SK-N-SH (cell line): ENCODE measurements at regions not wholly inside any gene's neighbourhood (a gene's known extent, or its start where the extent isn't known, plus 50 kb on each side); places are given as distances from the start of the nearest gene placed in this dataset.

Source experiments
- CTCF ChIA-PET: fragments of 300-600, 350-600 bp; formaldehyde crosslinking; extraction: SDS; loops from one replicate; lab custom pipeline; 2021; lab: Yijun Ruan, JAX
- POLR2A ChIA-PET: fragments of 350-600 bp; sonication (Branson Sonifier 250); formaldehyde crosslinking; extraction: SDS; loops from one replicate; lab custom pipeline; 2020; ENCODE audit warnings: antibody characterized with exemption, inconsistent platforms; lab: Yijun Ruan, JAX
- DNase-seq: peaks from one replicate; pipeline ENCODE4 v3.0.0; 2012
- H2AFZ ChIP-seq: fragments of 200-600 bp; sonication (generic); 2 replicates; pipeline ENCODE4 v1.8.1; 2016; ENCODE audit warnings: antibody characterized with exemption, mild to moderate bottlenecking, low read depth
- H3F3A ChIP-seq: fragments of 200-600 bp; sonication (generic); replicated peaks from 2 replicates; pipeline ENCODE3; 2016; ENCODE audit warnings: antibody characterized with exemption, mild to moderate bottlenecking; ENCODE audit not compliant: insufficient read depth
- H3K27ac ChIP-seq, 2 experiments: fragments of 200-500 bp in 1 of 2; fragments of 200-600 bp in 1 of 2; sonication (Bioruptor generic) in 1 of 2; sonication (generic), shearing (Covaris generic) in 1 of 2; 2 replicates each; pipeline versions ENCODE4 v1.5.1 to v1.6.1; 2014 to 2016; ENCODE audit warnings: low read depth in 2 of 2, inconsistent platforms in 1 of 2, low read length in 1 of 2, mild to moderate bottlenecking in 1 of 2, mixed read lengths in 1 of 2
- H3K27me3 ChIP-seq: fragments of 200-600 bp; sonication (generic), shearing (Covaris generic); 2 replicates; pipeline ENCODE4 v1.6.1; 2016; ENCODE audit warnings: mixed run types; ENCODE audit not compliant: insufficient read depth
- H3K36me3 ChIP-seq, 2 experiments: fragments of 200-500 bp in 1 of 2; fragments of 200-600 bp in 1 of 2; sonication (Bioruptor generic) in 1 of 2; sonication (generic) in 1 of 2; replicated peaks in 1 of 2; 2 replicates each; pipeline versions ENCODE3 to v1.5.1; 2014 to 2016; ENCODE audit warnings: low read length in 1 of 2, mild to moderate bottlenecking in 1 of 2; ENCODE audit not compliant: insufficient read depth in 2 of 2, control insufficient read depth in 1 of 2
- H3K4me1 ChIP-seq, 2 experiments: fragments of 200-500 bp in 1 of 2; fragments of 200-600 bp in 1 of 2; sonication (Bioruptor generic) in 1 of 2; sonication (generic), shearing (Covaris generic) in 1 of 2; 2 replicates each; pipeline versions ENCODE4 v1.5.1 to v1.6.1; 2014 to 2016; ENCODE audit warnings: low read depth in 1 of 2, low read length in 1 of 2, mixed run types in 1 of 2; ENCODE audit not compliant: insufficient read depth in 2 of 2, control insufficient read depth in 1 of 2
- H3K4me2 ChIP-seq: fragments of 200-600 bp; sonication (generic), shearing (Covaris generic); 2 replicates; pipeline ENCODE4 v1.6.1; 2017; ENCODE audit warnings: mixed run types
- H3K4me3 ChIP-seq, 2 experiments: fragments of 200-500 bp in 1 of 2; fragments of 200-600 bp in 1 of 2; sonication (Bioruptor generic) in 1 of 2; sonication (generic), shearing (Covaris generic) in 1 of 2; 2 replicates each; pipeline versions ENCODE4 v1.5.1 to v1.8.1; 2014 to 2016; ENCODE audit warnings: low read depth in 2 of 2, inconsistent platforms in 1 of 2, low read length in 1 of 2, mild to moderate bottlenecking in 1 of 2, mixed read lengths in 1 of 2, moderate library complexity in 1 of 2
- H3K79me2 ChIP-seq: fragments of 200-600 bp; sonication (generic); 2 replicates; pipeline ENCODE4 v1.8.1; 2017; ENCODE audit warnings: mild to moderate bottlenecking; ENCODE audit not compliant: insufficient read depth
- H3K9ac ChIP-seq: fragments of 200-600 bp; sonication (generic); 2 replicates; pipeline ENCODE4 v1.6.1; 2017; ENCODE audit warnings: mixed run types
- H3K9me2 ChIP-seq: fragments of 200-600 bp; sonication (generic); 2 replicates; pipeline ENCODE4 v1.6.1; 2017; ENCODE audit warnings: mixed run types
- H3K9me3 ChIP-seq: fragments of 200-600 bp; sonication (generic); 2 replicates; pipeline ENCODE4 v1.6.1; 2017; ENCODE audit warnings: mixed run types, mild to moderate bottlenecking, moderate library complexity
- H4K20me1 ChIP-seq: fragments of 200-600 bp; sonication (generic); 2 replicates; pipeline ENCODE4 v1.6.1; 2017; ENCODE audit warnings: mild to moderate bottlenecking, mixed run types; ENCODE audit not compliant: insufficient read depth
- CHD2 ChIP-seq: fragments of 150-350 bp; IDR thresholded peaks from 2 replicates; pipeline ENCODE4 v1.6.1; 2018; ENCODE audit warnings: low read length; ENCODE audit not compliant: partially characterized antibody
- CTCF ChIP-seq: fragments of 200-600 bp; sonication (generic); IDR thresholded peaks from 2 replicates; pipeline ENCODE4 v1.6.1; 2017; ENCODE audit warnings: antibody characterized with exemption, mild to moderate bottlenecking, moderate library complexity
- ELF1 ChIP-seq: IDR thresholded peaks from 2 replicates; pipeline ENCODE4 v1.4.0; 2012
- EZH2phosphoT487 ChIP-seq: fragments of 200-600 bp; sonication (generic); IDR thresholded peaks from 2 replicates; pipeline ENCODE4 v1.6.1; 2017; ENCODE audit warnings: low read depth, mixed run types, mild to moderate bottlenecking, antibody characterized with exemption, moderate library complexity, borderline replicate concordance
- GABPA ChIP-seq: IDR thresholded peaks from 2 replicates; pipeline ENCODE4 v1.4.0; 2012; ENCODE audit warnings: low read depth, mild to moderate bottlenecking
- NFIC ChIP-seq: IDR thresholded peaks from 2 replicates; pipeline ENCODE4 v1.4.0; 2012; ENCODE audit warnings: borderline replicate concordance
- NRF1 ChIP-seq: IDR thresholded peaks from 2 replicates; pipeline ENCODE4 v1.6.1; 2012; ENCODE audit warnings: low read depth, mild to moderate bottlenecking, low read length
- RAD21 ChIP-seq: IDR thresholded peaks from 2 replicates; pipeline ENCODE4 v1.6.1; 2012; ENCODE audit warnings: mild to moderate bottlenecking, low read length
- RCOR1 ChIP-seq: fragments of 150-350 bp; IDR thresholded peaks from 2 replicates; pipeline ENCODE4 v1.6.1; 2017; ENCODE audit warnings: antibody characterized with exemption, low read length
- REST ChIP-seq: IDR thresholded peaks from 2 replicates; pipeline ENCODE4 v1.6.1; 2012; ENCODE audit warnings: mild to moderate bottlenecking, low read depth, low read length, moderate library complexity
- RXRA ChIP-seq: IDR thresholded peaks from 2 replicates; pipeline ENCODE4 v1.4.0; 2012; ENCODE audit warnings: low read depth, mild to moderate bottlenecking, borderline replicate concordance
- SIN3A ChIP-seq: IDR thresholded peaks from 2 replicates; pipeline ENCODE4 v1.6.1; 2012; ENCODE audit warnings: low read depth, mild to moderate bottlenecking, low read length, moderate library complexity, borderline replicate concordance
- SMC3 ChIP-seq: IDR thresholded peaks from 2 replicates; pipeline ENCODE4 v1.6.1; 2012; ENCODE audit warnings: low read depth, low read length, improper control_type of control experiment
- TCF12 ChIP-seq: IDR thresholded peaks from 2 replicates; pipeline ENCODE4 v1.4.0; 2012
- WGBS: methylation state at CpG from one replicate; pipeline ENCODE4 v1.1.6; 2017; ENCODE audit warnings: low lambda C conversion rate; 5-methylcytosine and 5-hydroxymethylcytosine counted together
- TF ChIP-seq, protein P1 (sequence below): IDR thresholded peaks from 2 replicates; pipeline ENCODE4 v1.4.0; 2012; ENCODE audit warnings: low read depth

DNA sequence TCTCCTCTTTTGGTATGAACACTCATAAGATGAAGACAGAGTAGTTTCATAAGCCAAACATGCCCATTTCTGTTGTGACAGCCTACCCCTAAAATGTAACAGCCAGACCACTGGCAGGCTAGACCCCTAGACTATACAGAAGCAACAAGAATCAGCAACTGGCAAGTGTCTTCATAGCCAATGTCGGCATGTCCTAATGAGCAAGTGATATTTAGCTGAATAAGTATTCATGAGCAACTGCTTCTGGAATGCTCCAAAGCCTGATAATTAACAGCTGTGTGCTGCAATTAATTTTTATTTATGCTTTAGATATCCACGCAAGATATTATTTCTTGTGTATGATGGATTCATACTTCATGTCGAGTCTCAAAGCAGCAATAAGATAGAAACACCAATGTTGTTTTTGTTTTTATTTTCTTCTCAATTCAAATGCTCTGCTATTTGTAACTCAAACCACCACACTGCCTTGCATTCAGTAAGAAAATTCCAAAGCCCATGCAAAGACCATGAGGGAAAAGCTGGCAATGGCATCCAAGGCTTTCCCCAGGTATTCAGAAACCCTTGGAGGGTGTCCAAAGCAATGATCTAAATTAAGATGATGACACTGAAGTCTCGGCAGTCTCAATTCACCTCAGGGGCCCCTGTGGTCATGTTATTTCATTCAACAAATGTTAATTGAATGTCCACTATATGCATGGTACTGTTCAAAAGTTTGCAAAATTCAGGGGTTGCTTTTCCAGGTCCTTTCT is 167.7 kb upstream of the NECTIN3 start:
- TF ChIP-seq RXRA: no peak
- TF ChIP-seq NRF1: no peak
- TF ChIP-seq ELF1: no peak
- no peak for TF ChIP-seq CHD2
- no peak for TF ChIP-seq REST
- Histone ChIP-seq H3K9ac (no peak overlapping the region), H3K9me2 (no peaks in the 10 kb centered on the region), H2AFZ (no peak overlapping the region), H3K4me1 (no peaks in the 10 kb centered on the region), H3K27me3 (no peaks in the 10 kb centered on the region), H3K9me3 (no peaks in the 10 kb centered on the region), H3K79me2 (no peaks in the 10 kb centered on the region), H3K4me2 (no peak overlapping the region), H3K27ac (no peak overlapping the region), H4K20me1 (no peaks in the 10 kb centered on the region), H3K4me3 (no peak overlapping the region), H3F3A (no peaks in the 10 kb centered on the region), H3K36me3 (no peaks in the 10 kb centered on the region)
- 85% methylated on average over 4 of the region's 4 CpGs for WGBS
- no peak for DNase-seq
- ChIA-PET CTCF (interaction anchor here (0.7 kb wide), 1 partner anchor 600 kb away, joined by 3 read pairs; no protein-coding TSS in a partner anchor), POLR2A (no interaction called here)

DNA sequence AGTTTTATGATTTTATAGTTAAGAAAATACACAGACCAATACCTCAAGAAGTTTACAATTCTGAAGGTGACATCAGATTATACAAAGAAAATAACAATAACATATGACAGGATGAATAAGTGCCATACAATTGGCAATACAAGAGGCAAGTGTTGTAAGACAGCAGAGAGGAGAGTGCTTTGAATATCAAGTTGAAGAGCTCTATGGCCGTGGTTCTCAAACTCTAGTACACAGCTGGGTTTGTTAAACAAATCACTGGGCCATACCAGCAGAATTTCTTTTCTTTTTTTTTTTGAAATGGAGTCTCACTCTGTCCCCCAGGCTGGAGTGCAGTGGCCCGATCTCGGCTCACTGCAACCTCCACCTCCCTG is 167.1 kb upstream of the NECTIN3 start:
- H3K4me1 ChIP-seq: no peaks in the 10 kb centered on the region; a peak in 1 of 4 replicates
- no peaks in the 10 kb centered on the region for H3F3A ChIP-seq
- no peak overlapping the region for H3K4me3 ChIP-seq
- no peaks in the 10 kb centered on the region for H3K27me3 ChIP-seq
- POLR2A ChIA-PET: no interaction called here
- CTCF ChIA-PET: interaction anchor here (0.7 kb wide), 1 partner anchor 601 kb away, joined by 3 read pairs; no protein-coding TSS in a partner anchor
- H3K79me2 ChIP-seq: no peaks in the 10 kb centered on the region
- no peak overlapping the region for H3K9ac ChIP-seq
- WGBS: 84% methylated on average over 3 of the region's 3 CpGs
- H3K9me3 ChIP-seq: no peaks in the 10 kb centered on the region
- H4K20me1 ChIP-seq: no peaks in the 10 kb centered on the region
- no peak overlapping the region for H3K27ac ChIP-seq
- H3K4me2 ChIP-seq: no peak overlapping the region
- no peaks in the 10 kb centered on the region for H3K36me3 ChIP-seq
- no peak for DNase-seq
- H3K9me2 ChIP-seq: no peaks in the 10 kb centered on the region
- no peak overlapping the region for H2AFZ ChIP-seq
- TF ChIP-seq SMC3 (no peak), EZH2phosphoT487 (no peak), TCF12 (no peak), NFIC (no peak), RCOR1 (no peak), GABPA (no peak), SIN3A (no peak), CTCF (no peak), CHD2 (no peak), RAD21 (no peak)
- TF ChIP-seq, protein P1, sequence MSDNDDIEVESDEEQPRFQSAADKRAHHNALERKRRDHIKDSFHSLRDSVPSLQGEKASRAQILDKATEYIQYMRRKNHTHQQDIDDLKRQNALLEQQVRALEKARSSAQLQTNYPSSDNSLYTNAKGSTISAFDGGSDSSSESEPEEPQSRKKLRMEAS: no peak
- TF ChIP-seq, all 33 proteins: peak for 0
